ES-I3 (cell line): ENCODE measurements at regions not wholly inside any gene's neighbourhood (a gene's known extent, or its start where the extent isn't known, plus 50 kb on each side); places are given as distances from the start of the nearest gene placed in this dataset.
"Not testable (repeated sequence)": the region's sequence is repeated elsewhere in the genome, so short reads cannot be mapped to it uniquely, and the experiment has no call there.

ENCODE experiments used
- H3K36me3 ChIP-seq: 2 replicates; pipeline ENCODE4 v1.6.1; 2013; ENCODE audit warnings: mild to moderate bottlenecking, low read length, control low read depth, moderate library complexity; ENCODE audit not compliant: insufficient read depth
- H3K4me1 ChIP-seq: 2 replicates; pipeline ENCODE4 v1.6.1; 2013; ENCODE audit warnings: mild to moderate bottlenecking, control low read depth, low read length; ENCODE audit not compliant: insufficient read depth
- H3K9ac ChIP-seq: 2 replicates; pipeline ENCODE4 v1.6.1; 2013; ENCODE audit warnings: low read depth, mild to moderate bottlenecking, low read length, moderate library complexity
- H3K9me3 ChIP-seq: 2 replicates; pipeline ENCODE4 v1.6.1; 2013; ENCODE audit warnings: mild to moderate bottlenecking, low read length, moderate library complexity; ENCODE audit not compliant: control insufficient read depth, insufficient read depth

- Histone ChIP-seq H3K4me1 (no peaks in the 10 kb centered on the region), H3K9ac (no peak overlapping the region), H3K36me3 (no peaks in the 10 kb centered on the region), H3K9me3 (no peaks in the 10 kb centered on the region)
Measured at GRCh38 chr5:20833081-20833627, 845.2 kb upstream of the CDH18 start.

- H3K9me3 ChIP-seq: no peaks in the 10 kb centered on the region
Measured at GRCh38 chr5:20832204-20833080, 844.4 kb upstream of the CDH18 start.

GRCh38 chr5:20825951-20826350, 838.0 kb upstream of the CDH18 start:
- not testable (repeated sequence) for H3K36me3 ChIP-seq, H3K4me1 ChIP-seq, H3K9ac ChIP-seq, H3K9me3 ChIP-seq

More at GRCh38 chr5:20832204-20833080, 844.4 kb upstream of the CDH18 start:
- Histone ChIP-seq H3K9ac (no peak overlapping the region), H3K36me3 (no peaks in the 10 kb centered on the region), H3K4me1 (no peaks in the 10 kb centered on the region)

- not testable (repeated sequence) for H3K9me3 ChIP-seq, H3K36me3 ChIP-seq, H3K9ac ChIP-seq, H3K4me1 ChIP-seq
Measured at GRCh38 chr5:20797216-20797615, 809.2 kb upstream of the CDH18 start.

GRCh38 chr5:20784755-20785154, 796.8 kb upstream of the CDH18 start:
- not testable (repeated sequence) for H3K9me3 ChIP-seq, H3K36me3 ChIP-seq, H3K9ac ChIP-seq

GRCh38 chr5:20783484-20783883, 795.5 kb upstream of the CDH18 start:
- H3K9ac ChIP-seq, H3K4me1 ChIP-seq, H3K36me3 ChIP-seq, H3K9me3 ChIP-seq: not testable (repeated sequence)

More at GRCh38 chr5:20784755-20785154, 796.8 kb upstream of the CDH18 start:
- H3K4me1 ChIP-seq: not testable (repeated sequence)

- H3K4me1 ChIP-seq, H3K36me3 ChIP-seq, H3K9me3 ChIP-seq, H3K9ac ChIP-seq: not testable (repeated sequence)
Measured at GRCh38 chr5:20771338-20771737, 783.3 kb upstream of the CDH18 start.

- H3K36me3 ChIP-seq, H3K9me3 ChIP-seq: not testable (repeated sequence)
Measured at GRCh38 chr5:20765074-20765473, 777.1 kb upstream of the CDH18 start.

GRCh38 chr5:20759459-20759858, 771.5 kb upstream of the CDH18 start:
- H3K4me1 ChIP-seq, H3K9ac ChIP-seq, H3K36me3 ChIP-seq, H3K9me3 ChIP-seq: not testable (repeated sequence)

More at GRCh38 chr5:20765074-20765473, 777.1 kb upstream of the CDH18 start:
- H3K4me1 ChIP-seq, H3K9ac ChIP-seq: not testable (repeated sequence)

- H3K36me3 ChIP-seq, H3K4me1 ChIP-seq, H3K9me3 ChIP-seq, H3K9ac ChIP-seq: not testable (repeated sequence)
Measured at GRCh38 chr5:20752179-20752578, 764.2 kb upstream of the CDH18 start.

- H3K9me3 ChIP-seq, H3K36me3 ChIP-seq, H3K9ac ChIP-seq, H3K4me1 ChIP-seq: not testable (repeated sequence)
Measured at GRCh38 chr5:20735715-20736114, 747.7 kb upstream of the CDH18 start.

GRCh38 chr5:20732223-20732622, 744.2 kb upstream of the CDH18 start:
- H3K4me1 ChIP-seq, H3K9ac ChIP-seq, H3K9me3 ChIP-seq, H3K36me3 ChIP-seq: not testable (repeated sequence)

- H3K9me3 ChIP-seq, H3K4me1 ChIP-seq, H3K9ac ChIP-seq, H3K36me3 ChIP-seq: not testable (repeated sequence)
Measured at GRCh38 chr5:20721286-20721685, 733.3 kb upstream of the CDH18 start.

GRCh38 chr5:20711520-20712155, 723.6 kb upstream of the CDH18 start:
- H3K4me1 ChIP-seq, H3K36me3 ChIP-seq, H3K9me3 ChIP-seq, H3K9ac ChIP-seq: not testable (repeated sequence)

- not testable (repeated sequence) for H3K9me3 ChIP-seq, H3K9ac ChIP-seq, H3K4me1 ChIP-seq, H3K36me3 ChIP-seq
Measured at GRCh38 chr5:20707634-20708033, 719.6 kb upstream of the CDH18 start.
